NCI-H1436 (cell line): ENCODE measurements at regions not wholly inside any gene's neighbourhood (a gene's known extent, or its start where the extent isn't known, plus 50 kb on each side); places are given as distances from the start of the nearest gene placed in this dataset.
A peak's percentile ranks its signal among the peaks of the same experiment; 100 is the strongest.

Source experiments
- DNase-seq: peaks from one replicate; lab custom pipeline; 2025; lab: John Stamatoyannopoulos, UW

DNA sequence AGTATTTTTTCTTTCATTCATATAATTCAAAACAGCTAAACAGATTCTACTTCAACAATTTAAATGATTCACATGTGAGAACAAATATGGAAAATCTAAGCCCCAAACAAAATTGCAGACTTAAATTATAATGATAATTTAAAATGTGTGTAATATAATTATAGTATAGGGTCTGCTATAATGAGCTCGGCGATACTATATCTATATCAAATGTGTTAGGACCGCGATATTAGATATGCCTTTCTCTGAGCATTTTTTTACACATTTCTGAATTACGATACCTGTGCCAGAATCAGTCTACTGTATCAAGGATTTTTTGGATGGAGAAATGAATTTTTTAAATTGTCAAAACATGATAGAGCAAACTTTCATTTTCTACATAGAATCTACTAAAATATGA lies 808.8 kb upstream of the POU3F3 start:
- DNase-seq = no peak

DNA sequence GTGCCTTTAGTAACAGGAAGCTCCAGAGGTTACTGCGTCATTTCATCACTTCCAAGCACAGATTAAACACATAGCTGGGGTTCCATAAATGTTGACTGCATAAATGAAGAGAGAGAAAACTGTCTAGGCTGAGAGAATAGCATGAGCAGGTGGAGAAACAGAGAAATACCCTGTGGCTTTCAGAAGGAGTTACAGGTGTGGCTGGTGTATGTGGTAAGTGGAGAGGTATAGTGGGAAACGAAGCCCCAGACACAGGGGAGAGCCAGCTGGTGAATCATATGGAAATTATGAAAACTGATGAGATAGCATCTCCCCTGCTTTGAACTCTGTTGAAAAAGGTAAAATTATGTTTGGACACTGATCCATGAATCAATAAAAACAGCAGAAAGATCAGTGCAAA lies 807.4 kb upstream of the POU3F3 start:
- no peak for DNase-seq

DNA sequence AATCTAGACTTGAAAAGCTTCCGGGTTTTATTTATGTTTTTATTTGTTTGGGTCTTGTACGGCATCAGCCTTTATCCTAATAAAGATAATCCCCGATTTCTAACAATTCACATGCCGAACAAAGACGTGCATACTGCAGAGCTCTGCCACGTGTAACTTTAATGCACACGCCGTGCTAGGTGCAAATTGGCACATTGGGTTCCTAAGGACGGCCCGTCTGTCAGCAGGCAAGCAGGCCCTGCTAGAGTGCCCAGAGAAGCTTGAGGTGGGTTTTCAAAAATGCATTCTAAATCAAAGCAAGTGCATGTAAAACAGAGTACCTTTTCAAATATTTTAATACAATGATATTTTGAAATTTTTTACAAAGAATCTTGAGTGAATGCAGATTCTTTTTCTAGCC lies 806.4 kb upstream of the POU3F3 start:
- no peak for DNase-seq

DNA sequence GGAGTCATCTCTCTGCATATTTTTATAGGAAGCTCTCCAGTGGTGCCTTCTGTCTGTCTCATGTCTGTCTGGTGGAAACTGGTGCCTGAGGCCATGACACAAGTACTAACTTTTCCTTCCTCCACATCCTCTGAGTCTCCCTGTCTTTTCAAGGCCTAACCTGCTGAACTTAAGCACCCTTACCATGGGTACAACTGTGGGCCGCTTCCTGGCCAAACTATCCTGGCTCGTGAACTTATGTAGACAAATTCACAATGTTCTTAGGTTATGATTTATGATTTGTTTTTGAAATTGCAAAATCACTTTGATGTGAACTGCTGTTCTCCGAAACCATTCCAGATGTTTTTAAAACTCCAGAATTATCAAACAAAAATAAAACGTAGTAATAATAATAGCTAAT lies 804.5 kb upstream of the POU3F3 start:
- no peak for DNase-seq

DNA sequence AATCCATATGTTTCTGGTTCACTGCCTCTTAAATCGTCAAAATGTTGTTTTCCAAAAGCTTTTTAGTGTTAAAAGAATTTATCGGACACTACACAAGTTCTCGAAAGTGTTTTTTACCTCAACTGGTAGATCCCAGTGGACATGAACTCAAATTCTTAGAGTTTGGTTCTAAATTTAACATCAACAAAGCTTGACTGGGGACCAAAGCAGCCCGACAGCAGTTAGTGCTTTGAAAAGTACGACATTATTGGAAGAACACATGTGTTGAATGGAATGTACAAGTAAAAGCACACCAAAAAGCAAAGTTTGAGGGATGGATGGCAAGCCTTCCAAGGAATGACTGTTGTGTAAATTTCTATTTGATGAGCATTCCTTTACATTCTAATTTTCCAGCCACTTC lies 803.9 kb upstream of the POU3F3 start:
- DNase-seq = no peak

DNA sequence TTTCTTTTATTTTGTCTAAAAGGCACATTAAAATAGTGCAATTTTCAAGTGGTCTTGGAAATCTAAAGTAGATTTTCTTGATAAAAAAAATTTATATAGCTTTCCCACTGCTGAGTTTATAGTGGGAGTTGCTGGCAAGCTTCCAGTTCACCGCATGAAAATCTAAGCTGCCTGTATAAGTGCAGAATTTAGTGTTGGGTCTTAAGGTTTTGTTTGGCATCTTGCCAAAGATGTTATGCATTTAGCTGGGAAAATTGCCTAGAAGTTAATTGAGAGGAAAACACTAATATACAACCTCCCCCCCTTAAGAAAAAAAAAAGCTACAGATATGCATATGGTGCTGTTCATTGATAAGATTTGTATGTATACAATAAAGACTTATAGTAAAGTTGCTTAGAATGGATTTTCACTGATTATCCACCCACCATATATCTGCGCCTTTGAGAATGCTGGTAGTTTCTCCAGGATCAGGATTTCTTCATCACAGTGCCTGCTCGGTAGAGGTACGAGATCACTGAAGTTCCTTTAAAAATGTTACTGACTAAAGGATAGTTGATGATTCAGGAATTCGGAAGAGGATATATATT lies 803.2 kb upstream of the POU3F3 start:
- DNase-seq = peak; percentile 17

DNA sequence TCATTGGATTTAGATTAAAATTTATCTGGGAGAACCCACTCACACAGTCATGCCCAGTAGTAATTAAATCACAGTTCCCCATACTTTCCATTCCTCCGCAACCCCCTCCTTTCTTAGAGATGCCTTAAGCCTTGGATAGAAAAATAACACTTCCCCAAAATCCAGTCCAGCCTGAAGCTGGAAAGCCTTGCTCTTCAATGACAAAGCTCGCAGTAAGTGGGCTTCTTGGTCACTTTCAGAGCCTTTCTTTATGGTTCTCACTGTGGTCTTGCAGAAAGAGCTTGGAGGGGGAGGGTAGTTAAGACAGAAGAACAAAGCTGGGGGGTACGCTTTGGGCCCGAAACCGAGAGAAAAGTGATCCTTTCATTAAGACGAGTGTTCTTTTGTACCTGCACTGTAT lies 802.1 kb upstream of the POU3F3 start:
- no peak for DNase-seq

DNA sequence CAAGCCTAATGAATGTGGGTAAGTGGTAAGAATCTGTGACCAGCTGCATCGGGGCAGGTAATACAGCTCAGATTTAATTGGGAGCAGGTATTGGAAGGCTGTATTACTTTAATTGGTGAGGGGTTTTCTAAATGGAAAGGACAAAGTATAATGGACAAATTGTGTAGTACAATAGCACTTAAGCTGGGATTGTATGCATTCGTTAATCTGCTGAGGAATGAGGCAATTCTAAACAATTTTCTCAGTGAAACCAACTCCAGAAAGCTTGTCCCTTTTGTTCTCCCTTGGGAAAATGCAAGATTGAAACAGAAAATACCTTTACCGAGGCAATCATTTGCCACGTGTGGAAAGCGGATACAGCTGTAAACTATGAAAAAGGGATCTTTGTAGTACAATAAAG lies 801.6 kb upstream of the POU3F3 start:
- DNase-seq = no peak

DNA sequence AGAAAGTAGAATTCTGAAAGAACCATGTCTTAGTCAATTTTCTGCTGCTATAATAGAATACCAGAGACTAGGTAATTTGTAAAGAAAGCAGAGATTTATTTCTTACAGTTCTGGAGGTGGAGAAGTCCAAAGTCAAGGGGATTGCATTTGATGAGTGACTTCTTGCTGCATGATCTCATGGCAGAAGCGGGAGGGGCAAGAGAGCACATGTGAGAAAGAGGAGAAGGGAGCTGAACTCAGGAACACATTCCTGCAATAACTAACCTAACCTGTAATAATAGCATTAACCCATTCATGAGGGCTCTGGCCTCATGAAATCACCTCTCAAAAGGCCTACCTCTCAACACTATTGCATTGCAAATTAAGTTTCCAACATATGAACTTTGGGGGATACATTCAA lies 797.5 kb upstream of the POU3F3 start:
- no peak for DNase-seq

DNA sequence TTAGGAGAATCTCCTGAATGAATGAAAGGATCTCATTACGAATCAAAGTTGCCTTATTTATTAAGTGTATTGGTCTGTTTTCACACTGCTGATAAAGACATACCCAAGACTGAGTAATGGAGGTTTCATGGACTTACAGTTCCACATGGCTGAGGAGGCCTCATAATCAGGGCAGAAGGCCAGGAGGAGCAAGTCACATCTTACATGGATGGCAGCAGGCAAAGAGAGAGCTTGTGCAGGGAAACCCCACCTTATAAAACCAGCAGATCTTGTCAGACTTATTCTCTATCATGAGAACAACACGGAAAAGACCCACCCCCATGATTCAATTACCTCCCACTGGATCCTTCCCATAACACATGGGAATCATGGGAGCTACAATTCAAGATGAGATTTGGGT lies 785.2 kb upstream of the POU3F3 start:
- DNase-seq = no peak

DNA sequence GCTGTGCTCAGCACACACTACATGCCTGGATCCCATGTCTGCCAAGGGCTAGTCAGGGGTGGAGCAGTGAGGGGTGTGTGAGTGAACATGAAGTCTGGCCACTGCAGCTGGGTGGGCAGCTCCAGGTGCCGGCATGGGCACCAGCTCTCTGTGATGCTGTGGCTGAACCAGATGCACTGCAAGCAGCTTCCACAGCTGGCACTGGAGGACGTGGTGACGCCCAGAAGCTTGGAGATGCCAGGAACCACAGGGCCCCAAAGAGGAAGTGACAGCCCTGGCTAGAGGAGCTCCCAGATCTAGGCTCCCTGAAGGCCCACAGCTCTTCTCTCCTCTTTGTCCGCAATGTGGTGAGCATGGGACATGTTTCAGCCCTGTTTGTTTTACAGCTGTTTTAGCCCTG lies 776.3 kb upstream of the POU3F3 start:
- DNase-seq = no peak

DNA sequence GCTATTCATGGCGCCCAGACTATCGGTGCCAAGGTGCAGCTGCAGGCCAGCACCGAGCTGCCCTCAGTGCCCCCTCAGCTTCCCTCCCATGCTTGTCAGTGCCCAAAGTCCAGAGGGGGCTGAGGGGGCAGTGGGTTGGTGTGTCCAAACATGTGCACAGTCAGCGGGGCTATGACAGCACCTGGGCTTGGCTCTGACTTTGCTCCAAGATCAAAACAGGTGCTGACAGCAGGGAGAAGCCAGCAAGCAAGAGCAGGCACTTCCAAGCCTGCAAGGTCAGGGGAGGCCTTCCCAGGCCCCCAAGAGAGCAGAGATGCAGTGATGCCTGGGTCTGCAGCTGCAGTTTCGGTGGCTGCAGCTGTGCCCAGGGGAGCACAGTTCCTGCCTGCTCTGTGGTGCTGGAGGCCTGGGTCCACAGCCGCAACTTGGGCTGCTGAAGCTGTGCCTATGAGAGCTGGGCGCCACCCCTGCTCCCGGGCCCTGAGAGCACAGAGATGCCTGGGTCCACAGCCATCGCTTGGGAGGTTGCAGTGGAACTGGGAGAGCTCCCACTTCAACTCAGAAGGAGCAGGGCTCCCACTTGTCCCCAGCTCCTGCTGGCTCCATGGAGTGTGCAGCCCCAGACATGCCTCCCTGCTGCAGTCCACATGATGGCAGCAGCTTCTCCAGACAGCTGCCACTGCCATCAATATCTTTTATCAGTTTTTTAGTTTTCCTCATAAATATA lies 775.3 kb upstream of the POU3F3 start:
- no peak for DNase-seq

DNA sequence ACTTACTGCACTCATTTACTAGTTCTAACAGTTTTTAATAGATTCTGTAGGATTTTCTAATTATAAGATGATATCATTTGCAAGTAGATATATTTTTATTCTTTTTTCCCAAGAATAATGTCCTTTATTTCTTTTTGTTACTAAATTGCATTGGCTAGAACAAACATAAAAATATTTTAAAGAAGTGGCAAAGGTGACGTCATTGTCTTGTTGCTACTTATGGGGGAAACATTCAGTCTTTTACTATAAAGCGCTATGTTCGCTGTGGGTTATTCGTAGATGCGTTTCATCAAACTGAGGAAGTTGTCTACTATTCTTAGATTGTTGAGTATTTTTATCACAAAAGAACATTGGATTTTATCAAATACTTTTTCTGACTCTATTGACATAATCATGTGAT lies 765.2 kb upstream of the POU3F3 start:
- DNase-seq = no peak

DNA sequence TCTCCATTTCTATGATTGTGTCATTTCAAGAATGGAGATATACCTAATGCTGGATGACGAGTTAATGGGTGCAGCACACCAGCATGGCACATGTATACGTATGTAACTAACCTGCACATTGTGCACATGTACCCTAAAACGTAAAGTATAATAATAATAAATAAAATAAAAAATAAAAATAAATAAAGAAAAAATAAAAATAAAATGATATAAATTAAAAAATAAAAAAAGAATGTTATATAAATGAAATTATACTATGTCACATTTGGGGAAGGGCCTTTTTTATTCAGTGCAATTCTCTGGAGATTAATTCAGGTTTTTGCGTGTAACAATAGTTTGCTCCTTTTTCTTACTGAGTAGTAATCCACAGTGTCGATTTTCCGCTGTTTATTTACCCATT lies 763.5 kb upstream of the POU3F3 start:
- DNase-seq = no peak

DNA sequence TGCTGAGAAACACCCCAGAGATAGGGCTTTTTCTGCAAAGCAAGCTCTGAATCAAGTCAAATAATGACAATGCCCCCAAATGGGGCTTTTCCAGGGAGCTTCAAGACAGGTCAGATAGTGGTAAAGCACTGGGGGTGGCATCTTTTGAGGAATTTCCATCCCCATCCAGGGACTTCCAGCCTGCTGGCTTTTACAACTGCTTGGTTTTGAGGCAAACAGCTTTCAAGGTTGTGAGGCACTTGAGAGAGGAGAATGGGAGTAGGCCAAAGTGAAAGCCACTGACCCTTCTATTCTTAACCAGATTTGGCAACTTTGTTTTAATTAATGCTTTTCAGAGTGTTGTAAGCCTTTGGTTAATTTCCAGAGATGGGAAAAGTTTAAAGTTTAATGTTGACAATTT lies 762.0 kb upstream of the POU3F3 start:
- DNase-seq = no peak

DNA sequence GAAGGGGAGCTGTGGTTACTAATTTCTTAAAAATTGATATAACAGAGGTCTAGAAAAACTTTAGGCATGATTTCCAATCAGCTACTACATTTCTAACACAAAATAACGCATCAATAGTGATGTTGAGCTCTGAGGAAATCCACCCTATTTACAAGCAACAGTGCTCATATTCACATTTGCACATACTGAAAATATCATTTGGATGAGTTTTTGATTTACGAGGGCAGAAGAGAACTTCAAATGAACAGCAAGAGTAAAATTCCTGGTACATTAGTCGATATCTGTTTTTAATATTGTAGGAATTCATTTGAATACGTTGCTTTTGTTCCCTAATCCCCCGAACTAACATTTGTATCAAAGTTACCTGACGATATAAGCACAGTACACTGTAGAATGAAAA lies 761.0 kb upstream of the POU3F3 start:
- DNase-seq = no peak

DNA sequence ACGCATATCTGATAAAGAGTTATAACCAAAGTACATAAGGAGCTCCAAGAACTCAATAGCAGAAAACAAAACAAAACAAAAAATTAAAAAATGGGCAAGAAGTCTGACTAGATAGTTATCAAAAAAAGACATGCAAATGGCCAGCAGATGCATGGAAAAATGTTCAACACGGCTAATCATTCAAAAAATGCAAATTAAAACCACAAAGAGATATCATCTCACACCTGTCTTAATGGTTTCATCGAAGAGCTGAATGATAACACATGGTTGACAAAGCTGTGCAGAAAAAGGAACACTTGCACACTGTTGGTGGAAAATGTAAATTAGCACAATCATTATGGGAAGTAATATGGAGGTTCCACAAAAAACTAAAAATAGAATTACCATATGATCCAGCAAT lies 751.3 kb upstream of the POU3F3 start:
- DNase-seq = no peak

DNA sequence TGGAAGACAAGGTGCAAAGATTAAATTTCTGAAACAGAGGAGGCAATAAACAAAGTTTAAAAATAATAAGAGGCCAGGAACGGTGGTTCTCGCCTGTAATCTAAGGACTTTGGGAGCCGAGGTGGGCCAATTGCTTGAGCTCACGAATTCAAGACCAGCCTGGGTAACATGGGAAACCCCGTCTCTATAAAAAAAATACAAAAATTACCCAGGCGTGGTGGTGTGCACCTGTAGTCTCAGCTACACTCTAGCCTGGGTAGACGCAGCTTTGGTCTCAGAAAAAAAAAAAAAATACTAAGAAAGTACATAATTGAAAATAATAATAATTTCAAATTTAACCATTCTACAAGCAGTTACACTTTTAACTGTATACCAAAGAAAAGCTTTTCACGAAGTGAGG lies 744.6 kb upstream of the POU3F3 start:
- no peak for DNase-seq

DNA sequence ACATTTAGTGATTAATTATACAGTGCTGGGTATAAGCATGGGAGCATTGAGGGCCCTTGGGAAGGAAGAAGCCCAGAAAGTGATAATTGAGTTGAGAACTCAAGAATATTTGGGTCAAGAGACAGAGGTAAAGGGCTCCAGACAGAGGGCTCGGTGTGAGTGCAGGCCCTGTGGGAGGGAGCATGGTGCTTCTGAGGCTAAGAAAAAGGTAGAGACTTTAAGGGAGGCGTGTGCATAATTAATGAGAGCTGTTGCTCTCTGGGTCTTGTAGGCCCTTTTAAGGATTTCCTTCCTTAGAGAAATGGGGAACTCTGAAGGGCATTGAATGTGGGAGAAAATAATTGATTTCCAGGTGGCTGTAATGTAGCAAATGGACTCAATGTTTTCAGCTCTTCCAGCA lies 735.0 kb upstream of the POU3F3 start:
- DNase-seq = no peak

DNA sequence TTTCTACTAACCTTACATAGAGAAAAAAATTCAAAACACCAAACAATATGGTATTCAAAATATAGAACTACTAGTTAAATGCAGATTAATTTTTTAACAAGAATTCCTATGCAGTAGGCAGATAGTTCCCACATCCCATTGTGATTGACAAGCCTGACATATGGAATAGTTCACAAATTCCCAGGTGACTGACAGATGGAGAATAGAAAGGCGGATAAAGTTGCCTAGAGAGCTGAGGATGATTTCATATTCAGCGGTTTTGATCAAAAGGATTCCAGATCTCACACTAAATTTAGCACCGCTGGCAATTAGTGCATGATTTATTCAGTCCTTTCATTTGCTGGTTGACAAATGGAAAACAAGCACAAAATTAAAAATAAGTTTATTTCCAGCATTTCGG lies 733.7 kb upstream of the POU3F3 start:
- no peak for DNase-seq

DNA sequence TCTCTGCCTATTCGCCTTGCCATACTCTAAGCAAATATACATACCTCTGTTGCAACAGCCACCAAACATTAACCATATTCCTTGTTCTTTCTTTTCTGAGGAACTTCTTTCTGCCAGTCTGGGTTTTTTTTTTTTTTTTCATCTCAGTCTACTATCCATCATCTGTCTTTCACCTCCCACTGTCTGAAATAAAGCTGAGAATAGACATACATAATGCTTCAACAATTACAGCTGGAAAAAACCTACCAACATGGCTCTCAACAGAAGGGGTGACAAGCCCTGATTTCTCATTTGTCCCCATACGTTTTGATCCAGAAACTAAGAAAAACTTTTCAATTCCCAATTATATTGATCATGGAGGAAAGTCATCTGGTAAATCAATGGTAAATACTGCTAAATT lies 728.8 kb upstream of the POU3F3 start:
- DNase-seq = no peak

DNA sequence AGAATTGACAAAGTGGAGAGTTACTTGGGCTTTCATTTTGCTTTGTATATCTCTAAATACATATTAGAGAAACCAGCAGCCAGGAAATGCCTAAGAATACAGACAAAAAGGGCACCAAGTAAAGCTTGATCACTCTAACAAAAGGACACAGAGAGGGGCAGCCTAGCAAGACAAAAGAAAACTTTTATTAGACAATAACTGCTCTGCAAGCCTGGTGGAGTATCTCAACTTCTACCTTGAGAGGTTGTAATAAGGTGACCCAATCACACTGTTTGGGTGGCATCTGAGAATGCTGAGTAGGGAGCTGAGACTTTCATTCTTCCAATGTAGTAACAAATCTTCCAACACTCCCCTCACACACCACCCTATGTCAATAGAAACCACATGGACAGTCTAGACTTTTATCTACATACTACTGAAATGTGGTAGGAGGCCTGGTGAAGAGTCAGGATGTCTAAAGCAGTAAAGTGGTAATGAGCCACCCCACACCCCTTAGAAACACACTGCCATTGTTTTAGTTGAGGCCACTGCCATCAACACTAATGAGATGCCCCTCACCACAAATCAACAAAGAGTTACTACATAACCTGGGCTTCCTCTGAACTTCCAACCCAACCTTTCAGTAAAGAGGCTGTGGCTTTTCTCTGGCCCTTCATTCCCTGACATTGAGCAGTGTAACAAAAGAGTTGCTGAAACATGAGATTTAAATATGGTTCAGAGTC lies 726.7 kb upstream of the POU3F3 start:
- no peak for DNase-seq

DNA sequence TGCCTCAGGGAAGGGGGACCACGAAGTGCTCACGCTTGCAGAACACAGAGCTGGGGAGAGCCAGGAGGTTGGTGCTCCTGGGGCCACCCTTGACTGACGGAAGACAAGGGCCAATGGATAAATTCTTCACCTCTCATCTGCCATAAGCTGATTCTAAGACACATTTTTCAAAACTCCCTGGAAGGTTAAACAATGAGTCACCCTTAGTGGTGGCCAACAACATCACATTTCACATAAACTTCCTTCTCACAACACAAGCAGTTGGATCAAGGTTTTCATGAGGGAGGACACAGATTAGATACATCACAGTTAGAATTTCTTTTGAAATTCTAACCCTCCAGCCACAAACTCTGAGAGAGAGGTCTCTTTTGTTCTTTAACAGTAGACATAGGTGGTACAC lies 713.6 kb upstream of the POU3F3 start:
- DNase-seq = no peak

DNA sequence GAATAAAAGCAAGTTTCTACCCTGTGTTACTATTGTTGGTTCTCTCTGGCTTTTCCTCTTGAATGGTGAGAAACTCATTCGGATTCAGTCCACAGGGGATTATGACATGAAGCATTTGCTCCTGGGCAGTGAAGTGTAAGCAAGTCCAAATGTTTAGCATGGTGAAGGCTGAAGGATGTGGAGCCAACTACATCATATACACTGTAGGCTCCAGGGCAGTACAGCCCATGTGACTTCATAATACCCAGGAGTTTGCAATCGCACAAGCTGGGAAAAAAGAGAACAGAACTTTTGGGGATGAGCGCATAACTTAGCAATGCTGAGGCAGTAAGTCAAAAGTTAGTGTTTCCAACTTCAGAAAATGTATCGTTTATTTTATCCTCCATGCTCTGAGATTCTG lies 695.7 kb upstream of the POU3F3 start:
- no peak for DNase-seq
